GM18951 (cell line): ENCODE measurements at regions not wholly inside any gene's neighbourhood (a gene's known extent, or its start where the extent isn't known, plus 50 kb on each side); places are given as distances from the start of the nearest gene placed in this dataset.
A peak's percentile ranks its signal among the peaks of the same experiment; 100 is the strongest.

Experiments
- POLR2A ChIP-seq: IDR thresholded peaks from 4 replicates; pipeline ENCODE4 v1.6.1; 2011; ENCODE audit warnings: mild to moderate bottlenecking; ENCODE audit not compliant: insufficient read length, insufficient read depth; ENCODE audit errors: extremely low read depth
- in situ Hi-C: fragments of 300-500 bp; cut with MboI; formaldehyde crosslinking; loops from one replicate; pipeline ENCODE4 v1.12.0; 2022; ENCODE audit warnings: low sequenced_read_pairs, mixed read lengths, inconsistent platforms; ENCODE audit not compliant: unreplicated experiment

- TF ChIP-seq POLR2A: no peak
- in situ Hi-C loops: no loop called here
These were observed 326.6 kb upstream of the PROK2 start for GRCh38 chr3:72111265-72112205.

- in situ Hi-C loops: no loop called here
These were observed 324.6 kb upstream of the PROK2 start for GRCh38 chr3:72109327-72110259.

GRCh38 chr3:72105306-72105705, 320.4 kb upstream of the PROK2 start:
- no peak for TF ChIP-seq POLR2A
- in situ Hi-C loops: no loop called here

More at GRCh38 chr3:72109327-72110259, 324.6 kb upstream of the PROK2 start:
- no peak for TF ChIP-seq POLR2A

- TF ChIP-seq POLR2A: no peak
- in situ Hi-C loops: no loop called here
These were observed 317.2 kb upstream of the PROK2 start for GRCh38 chr3:72102112-72102616.

GRCh38 chr3:72101494-72101893, 316.5 kb upstream of the PROK2 start:
- no peak for TF ChIP-seq POLR2A
- in situ Hi-C loops: no loop called here

- in situ Hi-C loops: no loop called here
- peak; percentile 15 for TF ChIP-seq POLR2A
These were observed 315.7 kb upstream of the PROK2 start for GRCh38 chr3:72100601-72101187.

- no peak for TF ChIP-seq POLR2A
- in situ Hi-C loops: no loop called here
These were observed 315.1 kb upstream of the PROK2 start for GRCh38 chr3:72100080-72100511.

GRCh38 chr3:72099326-72100079, 314.6 kb upstream of the PROK2 start:
- in situ Hi-C loops: no loop called here
- TF ChIP-seq POLR2A: no peak

- in situ Hi-C loops: no loop called here
These were observed 312.1 kb upstream of the PROK2 start for GRCh38 chr3:72097053-72097452.

GRCh38 chr3:72095521-72095920, 310.6 kb upstream of the PROK2 start:
- TF ChIP-seq POLR2A: no peak
- in situ Hi-C loops: no loop called here

More at GRCh38 chr3:72097053-72097452, 312.1 kb upstream of the PROK2 start:
- TF ChIP-seq POLR2A: no peak

GRCh38 chr3:72093992-72094334, 309.0 kb upstream of the PROK2 start:
- TF ChIP-seq POLR2A: no peak
- in situ Hi-C loops: no loop called here

- no peak for TF ChIP-seq POLR2A
- in situ Hi-C loops: no loop called here
These were observed 308.5 kb upstream of the PROK2 start for GRCh38 chr3:72093270-72093991.

GRCh38 chr3:72092778-72093177, 307.8 kb upstream of the PROK2 start:
- in situ Hi-C loops: no loop called here
- no peak for TF ChIP-seq POLR2A
